Spleen (tissue), 7 donors: ENCODE measurements at regions not wholly inside any gene's neighbourhood (a gene's known extent, or its start where the extent isn't known, plus 50 kb on each side); places are given as distances from the start of the nearest gene placed in this dataset.

Experiments used
- CTCF ChIP-seq, 11 experiments: fragments of 200-600 bp in 7 of 11; fragments of 450-650 bp in 4 of 11; sonication (generic) in 4 of 11; IDR thresholded peaks in 8 of 11; conservative IDR thresholded peaks in 3 of 11; 1 replicate in 7 of 11; 2 replicates in 4 of 11; pipeline versions ENCODE4 v1.4.0 to v1.8.0; 2016 to 2021; ENCODE audit warnings: antibody characterized with exemption in 11 of 11, inconsistent platforms in 4 of 11, mild to moderate bottlenecking in 1 of 11
- POLR2AphosphoS5 ChIP-seq, 3 donors: sonication (generic); formaldehyde crosslinking; IDR thresholded peaks; one replicate each; pipeline ENCODE4 v1.5.1; 2017; ENCODE audit warnings: antibody characterized with exemption in 3 of 3
- donor health status: DM: no; HTN: no; CAD: no; lungs with moderate emphysema.
- donor health status: DM: no; HTN: no; CAD: no.
- donor health status: DM: no; HTN: no; CAD: no.

- TF ChIP-seq POLR2AphosphoS5 (IDR thresholded peaks at IDR 0.05) (no peak), CTCF (IDR thresholded peaks at IDR 0.05 in 8 of 11, conservative IDR thresholded peaks at IDR 0.05 in 3 of 11) (peak in 1 of 11 experiments; percentile 21)
Measured at GRCh38 chr4:170990989-170991589, 822.1 kb upstream of the GALNTL6 start.
